BJ (cell line): ENCODE measurements at regions not wholly inside any gene's neighbourhood (a gene's known extent, or its start where the extent isn't known, plus 50 kb on each side); places are given as distances from the start of the nearest gene placed in this dataset.

ENCODE experiments used
- CTCF ChIA-PET: fragments of 350-600 bp; formaldehyde crosslinking; extraction: SDS; loops from one replicate; lab custom pipeline; 2021; ENCODE audit warnings: antibody characterized with exemption, inconsistent platforms; lab: Yijun Ruan, JAX
- POLR2A ChIA-PET: fragments of 300-600 bp; sonication (Branson Sonifier 250); formaldehyde crosslinking; extraction: SDS; loops from one replicate; lab custom pipeline; 2021; ENCODE audit warnings: antibody characterized with exemption; lab: Charles Lee
- DNase-seq: peaks from one replicate; pipeline ENCODE4 v3.0.0-alpha.2; 2011; ENCODE audit warnings: low read depth
- H3K27me3 ChIP-seq: 2 replicates; pipeline ENCODE4 v1.6.0; 2011; ENCODE audit warnings: low read length; ENCODE audit not compliant: control insufficient read depth, insufficient read depth
- H3K36me3 ChIP-seq: 2 replicates; pipeline ENCODE4 v1.5.1; 2011; ENCODE audit warnings: low read length; ENCODE audit not compliant: control insufficient read depth, insufficient read depth
- H3K4me3 ChIP-seq: 2 replicates; pipeline ENCODE4 v1.5.1; 2011; ENCODE audit warnings: low read depth, mild to moderate bottlenecking, control low read depth, low read length
- TF ChIP-seq, protein P1 (sequence below): IDR thresholded peaks from 2 replicates; pipeline ENCODE4 v1.5.1; 2011; ENCODE audit warnings: low read depth, mild to moderate bottlenecking, control low read depth, inconsistent platforms, low read length, moderate library complexity; ENCODE audit not compliant: insufficient read depth

DNA sequence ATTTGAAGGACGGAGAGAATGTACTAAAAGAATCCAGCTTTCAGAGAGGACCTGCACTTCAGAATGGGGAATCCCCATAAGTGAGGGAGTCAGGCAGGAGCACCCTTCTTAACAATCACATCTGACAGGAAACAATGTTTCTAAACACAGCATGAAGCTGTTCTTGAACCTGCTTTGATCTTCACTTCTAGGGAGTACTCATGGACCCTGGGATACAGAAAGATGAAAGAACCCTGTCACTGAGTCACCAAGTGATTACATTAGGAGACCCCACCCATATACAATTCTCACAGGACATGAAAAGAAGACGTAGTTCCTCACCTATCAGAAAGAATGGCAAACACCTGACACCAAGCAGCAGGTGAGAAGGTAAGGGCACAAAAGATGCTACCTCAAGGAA lies 296.9 kb upstream of the ZC3H12C start:
- H3K4me3 ChIP-seq, result no peak overlapping the region
- TF ChIP-seq, protein P1, sequence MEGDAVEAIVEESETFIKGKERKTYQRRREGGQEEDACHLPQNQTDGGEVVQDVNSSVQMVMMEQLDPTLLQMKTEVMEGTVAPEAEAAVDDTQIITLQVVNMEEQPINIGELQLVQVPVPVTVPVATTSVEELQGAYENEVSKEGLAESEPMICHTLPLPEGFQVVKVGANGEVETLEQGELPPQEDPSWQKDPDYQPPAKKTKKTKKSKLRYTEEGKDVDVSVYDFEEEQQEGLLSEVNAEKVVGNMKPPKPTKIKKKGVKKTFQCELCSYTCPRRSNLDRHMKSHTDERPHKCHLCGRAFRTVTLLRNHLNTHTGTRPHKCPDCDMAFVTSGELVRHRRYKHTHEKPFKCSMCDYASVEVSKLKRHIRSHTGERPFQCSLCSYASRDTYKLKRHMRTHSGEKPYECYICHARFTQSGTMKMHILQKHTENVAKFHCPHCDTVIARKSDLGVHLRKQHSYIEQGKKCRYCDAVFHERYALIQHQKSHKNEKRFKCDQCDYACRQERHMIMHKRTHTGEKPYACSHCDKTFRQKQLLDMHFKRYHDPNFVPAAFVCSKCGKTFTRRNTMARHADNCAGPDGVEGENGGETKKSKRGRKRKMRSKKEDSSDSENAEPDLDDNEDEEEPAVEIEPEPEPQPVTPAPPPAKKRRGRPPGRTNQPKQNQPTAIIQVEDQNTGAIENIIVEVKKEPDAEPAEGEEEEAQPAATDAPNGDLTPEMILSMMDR, result no peak
- no peaks in the 10 kb centered on the region for H3K36me3 ChIP-seq
- CTCF ChIA-PET, result no interaction called here
- no peaks in the 10 kb centered on the region for H3K27me3 ChIP-seq
- DNase-seq, result no peak
- POLR2A ChIA-PET, result no interaction called here

DNA sequence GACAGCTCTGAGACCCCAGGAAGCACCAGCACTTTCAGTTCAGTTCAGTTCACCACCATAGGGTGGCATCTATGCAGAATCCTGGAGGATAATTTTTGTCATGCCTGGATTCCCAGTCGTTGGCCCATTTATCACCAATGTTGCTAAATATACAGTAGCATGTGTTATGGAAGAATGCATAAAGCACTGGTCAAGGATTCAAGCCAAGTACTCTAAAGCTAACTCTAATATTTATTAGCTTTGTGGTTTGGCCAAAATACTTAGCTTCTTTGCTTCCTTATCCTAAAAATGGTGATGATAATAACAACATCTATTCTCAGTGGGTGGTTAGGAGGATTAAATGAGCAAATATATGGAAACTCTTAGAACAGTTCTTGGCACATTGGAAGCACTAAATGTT lies 294.7 kb upstream of the ZC3H12C start:
- Histone ChIP-seq H3K27me3 (no peaks in the 10 kb centered on the region), H3K4me3 (no peak overlapping the region), H3K36me3 (no peaks in the 10 kb centered on the region)
- no peak for DNase-seq
- ChIA-PET POLR2A (no interaction called here), CTCF (no interaction called here)
- TF ChIP-seq, protein P1, result no peak

DNA sequence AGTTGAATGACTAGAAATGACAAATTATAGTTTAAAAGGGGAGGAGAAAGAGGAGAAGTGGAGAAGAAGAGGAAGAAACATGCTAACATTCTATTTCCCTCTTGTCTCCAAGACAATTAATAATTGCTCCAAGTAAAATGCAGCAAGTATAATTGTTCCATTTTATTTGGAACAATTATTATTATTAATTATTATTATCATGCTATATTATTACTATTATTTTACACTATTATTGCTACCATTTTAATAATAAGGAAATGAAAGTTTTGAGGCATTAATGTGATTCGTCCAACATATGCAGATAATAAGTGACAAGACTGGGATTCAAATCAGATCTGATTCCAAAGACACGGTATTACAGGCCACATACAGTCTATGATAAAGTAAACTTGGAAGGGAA lies 293.6 kb upstream of the ZC3H12C start:
- H3K27me3 ChIP-seq, result no peaks in the 10 kb centered on the region
- ChIA-PET POLR2A (no interaction called here), CTCF (no interaction called here)
- TF ChIP-seq, protein P1, result no peak
- no peak overlapping the region for H3K4me3 ChIP-seq
- no peaks in the 10 kb centered on the region for H3K36me3 ChIP-seq
- no peak for DNase-seq

GRCh38 chr11:109804911-109805310 lies 288.3 kb upstream of the ZC3H12C start:
- Histone ChIP-seq H3K36me3 (no peaks in the 10 kb centered on the region), H3K27me3 (no peaks in the 10 kb centered on the region), H3K4me3 (no peak overlapping the region)
- ChIA-PET CTCF (no interaction called here), POLR2A (no interaction called here)
- TF ChIP-seq, protein P1, result no peak
- no peak for DNase-seq

GRCh38 chr11:109806205-109806604 lies 287.0 kb upstream of the ZC3H12C start:
- Histone ChIP-seq H3K27me3 (no peaks in the 10 kb centered on the region), H3K4me3 (no peak overlapping the region), H3K36me3 (no peaks in the 10 kb centered on the region)
- CTCF ChIA-PET, result no interaction called here
- POLR2A ChIA-PET, result no interaction called here
- TF ChIP-seq, protein P1, result no peak
- no peak for DNase-seq
